Neural crest cell (in vitro differentiated cells): ENCODE measurements at regions not wholly inside any gene's neighbourhood (a gene's known extent, or its start where the extent isn't known, plus 50 kb on each side); places are given as distances from the start of the nearest gene placed in this dataset.

Source experiments
- DNase-seq: peaks from one replicate; pipeline ENCODE4 v3.0.0; 2021; ENCODE audit warnings: low read depth, mixed read lengths, low spot score
- H3K27ac Mint-ChIP-seq: one replicate; pipeline ENCODE4 v1.8.0; 2021; ENCODE audit warnings: mild to moderate bottlenecking, mixed read lengths; ENCODE audit not compliant: unreplicated experiment
- H3K27me3 Mint-ChIP-seq: 2 replicates; pipeline ENCODE4 v1.8.0; 2021; ENCODE audit warnings: low read depth, mild to moderate bottlenecking, mixed read lengths
- H3K36me3 Mint-ChIP-seq: 2 replicates; pipeline ENCODE4 v1.8.0; 2021; ENCODE audit warnings: low read depth, mild to moderate bottlenecking, mixed read lengths
- H3K4me1 Mint-ChIP-seq: 2 replicates; pipeline ENCODE4 v1.8.0; 2021; ENCODE audit warnings: mixed read lengths
- H3K4me3 Mint-ChIP-seq: one replicate; pipeline ENCODE4 v1.8.0; 2021; ENCODE audit warnings: mild to moderate bottlenecking, mixed read lengths
- H3K9me3 Mint-ChIP-seq: 2 replicates; pipeline ENCODE4 v1.8.0; 2021; ENCODE audit warnings: mixed read lengths
- CTCF ChIP-seq: fragments of 200-600 bp; sonication (generic); conservative IDR thresholded peaks from 2 replicates; pipeline ENCODE4 v1.5.0; 2021; ENCODE audit warnings: antibody characterized with exemption, mild to moderate bottlenecking

GRCh38 chr12:87768501-87769287, 260.5 kb downstream of the C12orf50 start:
- no peak overlapping the region for H3K27ac Mint-ChIP-seq
- no peaks in the 10 kb centered on the region for H3K27me3 Mint-ChIP-seq
- no peaks in the 10 kb centered on the region for H3K36me3 Mint-ChIP-seq
- no peak for DNase-seq
- no peaks in the 10 kb centered on the region for H3K9me3 Mint-ChIP-seq
- no peak overlapping the region for H3K4me3 Mint-ChIP-seq
- no peaks in the 10 kb centered on the region for H3K4me1 Mint-ChIP-seq
- no peak for TF ChIP-seq CTCF

DNA sequence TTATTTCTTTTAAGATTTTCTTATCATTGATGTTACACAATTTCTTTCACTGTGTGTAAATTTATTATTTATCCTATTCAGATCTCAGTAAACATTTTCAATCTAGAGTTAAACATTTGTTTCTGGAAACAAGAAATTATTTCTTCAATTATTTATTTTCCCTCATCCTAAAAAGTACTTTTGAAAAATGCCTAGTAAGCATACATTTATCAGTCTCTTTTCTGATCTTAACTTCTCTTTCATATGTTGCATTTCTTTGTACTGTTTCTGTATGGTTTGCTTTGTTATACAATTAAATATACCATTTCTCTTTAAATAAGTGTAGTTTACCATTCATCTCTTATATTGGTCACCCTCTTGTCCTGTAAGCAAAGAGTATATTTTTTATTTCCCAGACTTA, 263.2 kb downstream of the C12orf50 start:
- no peaks in the 10 kb centered on the region for H3K9me3 Mint-ChIP-seq
- no peak for TF ChIP-seq CTCF
- H3K4me1 Mint-ChIP-seq, result no peaks in the 10 kb centered on the region
- H3K36me3 Mint-ChIP-seq, result no peaks in the 10 kb centered on the region
- no peak overlapping the region for H3K4me3 Mint-ChIP-seq
- DNase-seq, result no peak
- no peaks in the 10 kb centered on the region for H3K27me3 Mint-ChIP-seq
- no peak overlapping the region for H3K27ac Mint-ChIP-seq

DNA sequence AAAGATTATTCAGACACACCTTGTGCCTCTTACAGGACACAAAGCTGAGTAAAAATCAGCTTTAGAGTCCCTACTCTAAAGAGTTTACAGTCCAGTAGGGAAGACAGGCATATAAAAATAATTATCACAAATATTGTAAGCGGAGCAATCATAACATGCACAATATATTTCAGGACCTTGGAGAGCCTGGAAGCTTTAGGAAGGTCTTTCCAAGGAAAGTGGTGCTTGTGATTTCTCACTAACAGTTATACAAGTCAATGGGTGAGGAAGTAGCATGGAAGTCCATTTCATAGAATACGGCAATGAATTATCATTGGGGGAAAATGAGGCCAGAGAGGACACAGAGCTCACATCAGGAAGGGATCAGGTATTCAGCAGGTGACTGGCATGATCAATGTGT, 268.3 kb downstream of the C12orf50 start:
- Mint-ChIP-seq H3K4me1 (no peaks in the 10 kb centered on the region), H3K4me3 (no peak overlapping the region)
- no peak for DNase-seq

GRCh38 chr12:87758271-87758670, 270.9 kb downstream of the C12orf50 start:
- no peak for TF ChIP-seq CTCF
- H3K9me3 Mint-ChIP-seq, result peaks cover 5% of the 10 kb centered on the region

More for the DNA sequence above, 268.3 kb downstream of the C12orf50 start:
- no peak overlapping the region for H3K27ac Mint-ChIP-seq
- peaks cover 2% of the 10 kb centered on the region for H3K9me3 Mint-ChIP-seq
- no peaks in the 10 kb centered on the region for H3K36me3 Mint-ChIP-seq
- H3K27me3 Mint-ChIP-seq, result no peaks in the 10 kb centered on the region
- TF ChIP-seq CTCF, result no peak

GRCh38 chr12:87756721-87757120, 272.5 kb downstream of the C12orf50 start:
- no peak for DNase-seq
- H3K4me1 Mint-ChIP-seq, result no peaks in the 10 kb centered on the region
- no peak overlapping the region for H3K27ac Mint-ChIP-seq
- H3K9me3 Mint-ChIP-seq, result peaks cover 5% of the 10 kb centered on the region
- no peaks in the 10 kb centered on the region for H3K36me3 Mint-ChIP-seq
- no peak for TF ChIP-seq CTCF
- H3K27me3 Mint-ChIP-seq, result no peaks in the 10 kb centered on the region
- no peak overlapping the region for H3K4me3 Mint-ChIP-seq

More at GRCh38 chr12:87758271-87758670, 270.9 kb downstream of the C12orf50 start:
- Mint-ChIP-seq H3K27me3 (no peaks in the 10 kb centered on the region), H3K4me1 (no peaks in the 10 kb centered on the region), H3K4me3 (no peak overlapping the region), H3K36me3 (no peaks in the 10 kb centered on the region), H3K27ac (no peak overlapping the region)
- DNase-seq, result no peak
